GM19023 (cell line): ENCODE measurements at regions not wholly inside any gene's neighbourhood (a gene's known extent, or its start where the extent isn't known, plus 50 kb on each side); places are given as distances from the start of the nearest gene placed in this dataset.

Experiments used
- ATAC-seq: cut with Tn5 transposase; IDR thresholded peaks from one replicate; pipeline ENCODE4 v1.9.1; 2021; ENCODE audit warnings: mild to moderate bottlenecking, moderate library complexity; ENCODE audit not compliant: unreplicated experiment

DNA sequence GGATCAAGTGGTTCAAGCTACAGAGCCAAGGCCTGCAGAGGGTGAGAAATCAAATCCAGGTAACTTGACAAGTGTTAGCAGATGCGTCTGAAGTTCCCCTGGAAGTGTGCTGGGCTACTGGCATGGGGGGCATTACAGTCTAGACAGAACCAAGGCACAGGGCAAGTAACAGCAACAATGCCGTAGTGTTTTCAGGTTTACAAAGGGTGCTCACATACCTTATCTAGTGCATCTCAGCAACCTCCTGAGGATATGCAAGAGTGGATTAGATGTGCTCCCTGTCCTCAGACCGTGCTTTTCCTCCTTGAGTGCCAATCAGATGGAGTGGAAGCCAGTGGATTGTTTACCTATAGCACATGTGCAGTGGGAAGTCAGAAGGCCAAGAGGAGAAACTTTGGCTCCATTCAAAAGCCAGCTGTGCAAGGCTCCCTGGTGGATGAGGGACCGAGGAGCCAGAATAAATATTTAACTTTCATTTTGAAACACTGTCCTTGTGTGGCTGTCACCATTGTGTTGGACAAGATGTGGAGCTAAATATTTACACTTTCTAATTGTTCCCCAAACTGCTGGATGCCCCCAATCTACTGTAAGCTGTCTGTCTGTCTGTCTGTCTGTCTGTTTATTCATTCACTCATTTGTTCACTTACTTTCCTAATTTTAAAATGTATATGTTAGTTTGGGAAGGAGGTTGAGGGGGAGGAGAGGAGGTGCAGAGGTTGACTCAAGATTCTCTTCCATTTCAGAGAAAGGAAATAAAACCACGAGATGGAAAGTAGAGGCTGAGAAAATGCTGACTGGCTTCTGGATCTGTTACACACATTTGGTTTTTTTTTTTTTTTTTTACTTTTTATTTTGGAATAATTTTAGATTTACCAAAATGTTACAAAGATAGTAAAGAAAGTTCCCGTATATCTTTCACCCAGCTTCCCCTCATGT lies 184.0 kb upstream of the PARP11 start:
- no peak for ATAC-seq

GRCh38 chr12:4054630-4055029 lies 181.4 kb upstream of the PARP11 start:
- no peak for ATAC-seq

DNA sequence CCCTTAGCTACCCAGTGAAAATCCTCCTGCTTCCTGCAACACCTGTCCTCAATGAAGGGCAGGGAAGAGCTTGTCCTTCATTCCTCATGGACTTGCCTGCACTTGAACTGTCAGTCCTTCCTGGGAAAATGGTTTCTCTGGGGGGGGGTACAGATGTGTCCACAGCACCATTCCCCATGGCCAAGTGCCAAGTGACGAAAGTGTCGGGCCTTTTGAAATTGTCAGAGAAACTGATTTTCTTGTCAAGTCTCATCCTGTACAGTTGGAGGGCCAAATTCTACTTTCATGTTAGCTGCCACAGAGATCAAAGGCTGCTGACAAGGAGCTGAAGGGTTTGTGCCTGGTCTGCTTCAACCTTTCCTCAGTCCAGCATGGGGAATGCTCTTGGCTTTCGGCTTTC lies 179.5 kb upstream of the PARP11 start:
- no peak for ATAC-seq

GRCh38 chr12:4051596-4051995 lies 178.4 kb upstream of the PARP11 start:
- ATAC-seq = no peak

GRCh38 chr12:4050340-4050739 lies 177.1 kb upstream of the PARP11 start:
- no peak for ATAC-seq

DNA sequence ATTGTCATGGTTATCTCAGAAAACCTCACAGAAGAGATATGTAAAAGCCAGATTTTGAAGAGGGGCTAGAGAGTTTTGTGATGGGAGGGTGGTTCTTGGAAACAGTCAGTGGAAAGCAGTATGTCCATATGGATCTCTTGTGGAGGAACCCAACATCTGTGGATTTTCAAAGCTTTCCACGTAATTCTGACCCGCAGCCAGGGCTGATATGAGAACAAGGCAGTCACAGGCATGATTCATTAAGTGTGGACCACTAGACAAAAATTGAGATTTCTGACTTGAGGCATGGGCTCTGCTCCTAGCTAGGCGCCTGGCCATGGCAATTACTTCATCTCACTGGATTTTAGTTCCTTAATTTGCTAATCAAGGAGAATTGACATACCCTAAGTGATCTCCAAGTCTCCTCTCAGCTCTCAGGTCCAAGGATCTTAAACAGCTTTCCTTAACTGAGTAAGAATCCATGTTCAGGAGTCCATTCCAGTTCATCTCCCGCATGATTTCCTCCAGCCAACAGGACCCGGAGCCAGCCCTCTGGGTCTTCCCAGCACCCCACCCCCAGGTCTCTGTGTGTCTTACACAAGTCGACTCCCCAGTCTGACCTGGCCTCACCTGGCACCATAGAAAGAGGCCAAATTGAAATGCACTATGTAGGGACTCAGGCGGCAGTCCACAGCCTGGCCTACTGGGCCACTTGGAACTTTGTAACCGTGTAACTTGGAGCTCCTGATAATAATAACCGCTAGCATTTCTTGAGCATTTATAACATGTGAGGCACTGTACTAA lies 176.3 kb upstream of the PARP11 start:
- no peak for ATAC-seq

DNA sequence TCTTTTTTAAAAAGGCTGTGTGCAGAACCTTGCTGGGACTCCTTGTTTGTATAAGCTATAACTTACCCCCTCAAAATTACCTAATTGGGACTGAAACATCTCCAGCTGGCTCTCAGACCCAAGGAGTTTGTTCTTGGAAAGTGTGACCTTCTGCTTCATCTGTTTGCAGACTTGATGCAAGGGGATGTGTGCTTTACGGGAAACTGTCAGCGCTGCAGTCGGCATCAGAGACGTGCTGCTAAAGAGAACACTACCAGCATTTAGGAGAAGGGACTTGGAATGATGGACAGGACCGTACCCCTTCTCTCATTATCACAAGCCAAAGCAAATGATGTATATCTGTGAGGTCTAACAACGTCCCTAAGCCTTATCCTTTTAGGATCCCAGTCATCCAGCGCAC lies 174.2 kb upstream of the PARP11 start:
- no peak for ATAC-seq

- ATAC-seq = no peak
Measured at GRCh38 chr12:4046495-4046840, 173.3 kb upstream of the PARP11 start.

DNA sequence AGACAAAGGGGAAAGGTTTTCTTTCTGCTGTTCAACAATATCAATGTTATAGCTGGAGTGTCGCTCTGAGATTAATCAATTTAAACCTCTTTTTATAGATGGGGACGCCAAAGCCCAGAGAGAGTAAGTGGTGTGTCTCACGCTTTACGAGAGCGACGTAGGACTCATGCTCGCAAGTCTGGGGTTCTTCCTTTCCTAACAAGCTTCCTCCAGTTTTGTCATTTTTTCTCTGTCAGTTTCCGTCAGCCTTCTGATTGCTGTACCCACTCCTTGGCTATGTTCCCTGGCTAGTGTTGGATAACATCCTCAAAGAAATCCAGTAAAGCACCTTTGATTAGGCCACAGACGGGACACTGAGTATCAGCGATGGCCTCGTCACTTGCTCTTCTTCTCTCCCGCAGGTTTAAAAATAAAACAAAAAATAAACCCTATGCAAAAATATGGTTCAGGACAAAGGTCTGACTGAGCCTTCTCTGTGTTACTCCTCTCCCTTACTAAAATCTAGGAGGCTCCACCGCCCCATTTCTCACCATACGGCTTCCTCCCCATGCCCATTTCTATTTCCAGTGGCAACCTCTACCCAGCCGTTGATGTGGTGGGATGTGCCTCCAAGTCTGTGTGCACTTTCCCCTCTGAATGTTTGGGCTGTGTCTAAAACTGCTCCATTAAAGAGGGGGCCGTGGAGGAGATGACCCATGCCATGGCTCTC lies 172.7 kb upstream of the PARP11 start:
- ATAC-seq = no peak

DNA sequence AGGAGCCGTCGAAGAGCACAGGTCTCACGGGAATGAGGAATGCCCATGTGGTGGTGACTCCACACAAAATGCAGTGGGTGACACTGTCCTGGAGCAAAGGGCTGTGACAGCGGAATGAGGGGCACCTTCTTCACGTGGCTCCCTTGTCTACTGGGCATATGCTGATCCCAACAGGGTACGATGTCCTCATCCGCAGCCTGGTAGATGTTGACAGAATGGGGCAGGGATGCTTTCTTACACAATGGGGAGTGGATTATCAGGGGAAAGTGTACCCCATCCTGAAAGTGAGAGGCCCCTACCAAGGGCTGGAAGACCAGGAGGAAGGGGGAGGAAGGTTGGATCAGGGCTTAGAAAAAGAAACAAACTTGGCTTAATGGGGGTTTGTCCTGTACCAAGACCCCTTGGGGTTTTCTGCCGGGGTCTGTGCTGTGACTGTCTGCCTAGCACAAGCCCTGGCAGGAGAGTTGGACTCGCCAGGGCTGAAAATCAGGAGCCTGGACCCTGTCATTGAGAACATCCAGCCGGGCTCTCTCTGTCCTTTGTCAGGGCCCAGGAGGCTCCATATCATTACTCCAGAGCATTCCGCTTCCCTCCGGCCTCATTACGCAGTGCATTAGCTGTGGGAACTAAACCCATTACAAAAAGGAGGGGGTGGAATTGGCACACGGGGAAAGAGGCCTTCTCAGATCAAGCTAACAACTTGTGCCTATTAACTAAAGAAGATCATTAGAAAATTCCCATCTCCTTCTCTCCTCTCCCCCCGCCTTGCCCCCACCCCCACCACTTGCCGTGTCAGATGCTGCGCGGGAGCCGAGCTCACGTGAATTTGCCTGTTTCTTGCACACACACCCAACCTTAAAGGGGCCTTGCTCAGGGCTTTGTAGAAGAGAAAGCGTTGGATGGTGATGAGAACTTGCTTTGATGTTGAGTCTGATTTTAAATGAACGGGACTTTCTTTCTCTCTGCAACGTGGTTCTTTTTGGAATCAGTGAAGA lies 171.8 kb upstream of the PARP11 start:
- ATAC-seq = no peak

DNA sequence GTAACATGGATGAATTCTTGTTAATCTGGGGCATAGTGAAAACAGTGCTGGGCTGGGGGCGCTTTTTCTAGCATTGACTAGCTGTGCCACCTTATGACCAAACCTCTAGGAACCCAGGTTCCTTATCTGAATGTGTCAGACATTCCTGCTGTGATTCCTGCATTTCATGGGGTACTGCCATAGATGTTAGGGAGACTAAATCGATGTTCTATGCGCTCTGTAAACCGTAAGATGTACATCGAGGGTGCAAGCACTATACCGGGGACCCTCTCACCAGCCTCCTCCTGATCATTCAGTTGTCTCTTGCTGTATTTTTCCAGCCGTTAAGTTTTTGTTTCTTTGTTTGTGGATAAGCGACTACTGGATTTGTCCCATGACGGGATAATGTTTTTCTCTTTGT lies 170.9 kb upstream of the PARP11 start:
- no peak for ATAC-seq

DNA sequence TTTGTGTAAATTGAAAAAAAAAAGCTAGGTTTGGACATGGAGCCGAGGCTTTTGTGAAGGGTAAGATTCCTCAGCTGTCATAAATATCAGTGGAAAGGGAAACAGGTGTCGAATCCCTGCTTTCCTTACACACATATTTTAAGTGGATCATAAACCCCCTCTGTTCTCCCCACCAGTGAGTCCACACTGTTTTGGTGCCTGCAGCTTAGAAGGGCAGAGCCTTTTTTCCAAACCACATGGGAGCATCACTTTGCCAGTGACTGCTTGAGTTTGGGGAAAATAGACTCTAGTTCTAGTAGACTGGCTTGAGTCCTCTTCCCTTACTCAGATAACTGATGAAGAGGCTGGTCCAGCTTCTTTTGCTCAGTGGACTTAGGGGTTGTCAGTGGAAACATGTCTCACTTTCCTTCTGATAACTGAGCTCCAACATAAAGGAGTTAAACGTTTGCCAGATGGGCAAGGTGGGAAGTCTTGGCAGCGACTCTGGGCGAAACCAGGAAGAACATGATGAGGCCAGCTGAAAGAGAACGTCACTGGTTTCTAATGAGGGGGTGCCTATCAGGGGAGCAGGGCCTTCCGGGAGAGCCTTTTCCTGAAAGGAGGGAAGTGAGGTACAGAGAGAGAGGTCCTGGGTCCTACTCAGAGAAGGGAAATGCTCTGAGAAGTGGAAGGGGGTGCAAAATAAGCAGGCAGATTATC lies 168.1 kb upstream of the PARP11 start:
- ATAC-seq = no peak

GRCh38 chr12:4039931-4040330 lies 166.7 kb upstream of the PARP11 start:
- no peak for ATAC-seq

GRCh38 chr12:4037747-4038312 lies 164.6 kb upstream of the PARP11 start:
- ATAC-seq = no peak

DNA sequence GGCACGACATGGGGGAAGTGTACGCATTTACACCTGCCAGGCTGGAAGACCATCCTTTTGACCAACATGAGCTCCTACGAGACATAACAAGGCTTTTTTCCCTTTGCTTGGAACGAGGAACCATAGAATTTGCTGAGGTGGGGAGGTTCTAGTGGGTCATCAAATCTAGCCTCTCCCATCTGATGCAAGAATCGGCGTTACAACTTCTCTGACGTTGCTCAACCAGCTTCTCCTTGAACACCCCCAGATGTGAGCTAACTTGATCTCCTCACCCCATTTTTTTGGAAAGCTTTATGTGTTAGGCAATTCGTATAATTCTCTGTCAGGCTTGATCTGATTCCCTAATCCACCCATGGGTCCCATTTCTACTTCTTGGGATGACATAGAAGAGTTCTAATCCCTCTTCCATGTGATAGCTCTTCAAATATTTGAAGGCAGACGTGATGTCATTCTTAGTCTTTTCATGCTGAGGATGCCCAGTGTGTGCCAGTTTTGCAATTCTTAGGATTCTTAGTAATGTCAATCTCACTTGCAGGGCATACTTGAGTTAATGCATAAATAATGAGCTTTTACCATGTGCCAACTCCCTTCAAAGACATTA lies 163.6 kb upstream of the PARP11 start:
- no peak for ATAC-seq

- ATAC-seq = no peak
Measured at GRCh38 chr12:4034921-4035320, 161.7 kb upstream of the PARP11 start.

GRCh38 chr12:4032924-4033615 lies 159.9 kb upstream of the PARP11 start:
- ATAC-seq = no peak

- no peak for ATAC-seq
Measured at GRCh38 chr12:4031703-4032291, 158.6 kb upstream of the PARP11 start.
